Epithelial cell of esophagus (primary cell): ENCODE measurements at regions not wholly inside any gene's neighbourhood (a gene's known extent, or its start where the extent isn't known, plus 50 kb on each side); places are given as distances from the start of the nearest gene placed in this dataset.

ENCODE experiments used
- DNase-seq: peaks from one replicate; pipeline ENCODE4 v3.0.0; 2010; ENCODE audit warnings: low read depth
- H3K4me3 ChIP-seq: 2 replicates; pipeline ENCODE4 v1.5.1; 2011; ENCODE audit warnings: mild to moderate bottlenecking, low read length, control low read depth
- TF ChIP-seq, protein P1 (sequence below): IDR thresholded peaks from 2 replicates; pipeline ENCODE4 v1.5.1; 2011; ENCODE audit warnings: low read depth, mild to moderate bottlenecking, low read length, control low read depth, inconsistent platforms; ENCODE audit not compliant: insufficient read depth; ENCODE audit errors: missing control alignments

DNA sequence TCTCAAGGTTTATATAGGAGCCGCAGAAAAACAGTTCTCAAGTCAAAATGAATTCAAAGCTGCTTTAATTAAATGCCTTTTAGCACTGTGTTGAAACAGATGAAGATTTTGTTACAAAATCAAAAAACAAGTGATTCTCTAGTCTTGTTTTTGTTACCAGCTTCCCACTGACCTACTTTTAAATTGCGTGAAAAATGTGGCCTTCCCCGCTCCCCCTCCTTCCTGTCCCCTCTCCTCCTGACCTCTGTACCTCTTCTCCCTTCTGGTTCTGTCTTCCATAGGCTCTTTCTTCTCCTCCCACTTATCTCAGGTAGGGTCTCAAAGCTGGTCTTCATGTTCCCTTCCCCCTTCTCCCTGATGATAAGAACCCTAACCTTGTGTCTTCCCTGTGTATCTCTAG lies 90.0 kb upstream of the MDM1 start:
- no peak for DNase-seq
- H3K4me3 ChIP-seq = no peak overlapping the region
- TF ChIP-seq, protein P1, sequence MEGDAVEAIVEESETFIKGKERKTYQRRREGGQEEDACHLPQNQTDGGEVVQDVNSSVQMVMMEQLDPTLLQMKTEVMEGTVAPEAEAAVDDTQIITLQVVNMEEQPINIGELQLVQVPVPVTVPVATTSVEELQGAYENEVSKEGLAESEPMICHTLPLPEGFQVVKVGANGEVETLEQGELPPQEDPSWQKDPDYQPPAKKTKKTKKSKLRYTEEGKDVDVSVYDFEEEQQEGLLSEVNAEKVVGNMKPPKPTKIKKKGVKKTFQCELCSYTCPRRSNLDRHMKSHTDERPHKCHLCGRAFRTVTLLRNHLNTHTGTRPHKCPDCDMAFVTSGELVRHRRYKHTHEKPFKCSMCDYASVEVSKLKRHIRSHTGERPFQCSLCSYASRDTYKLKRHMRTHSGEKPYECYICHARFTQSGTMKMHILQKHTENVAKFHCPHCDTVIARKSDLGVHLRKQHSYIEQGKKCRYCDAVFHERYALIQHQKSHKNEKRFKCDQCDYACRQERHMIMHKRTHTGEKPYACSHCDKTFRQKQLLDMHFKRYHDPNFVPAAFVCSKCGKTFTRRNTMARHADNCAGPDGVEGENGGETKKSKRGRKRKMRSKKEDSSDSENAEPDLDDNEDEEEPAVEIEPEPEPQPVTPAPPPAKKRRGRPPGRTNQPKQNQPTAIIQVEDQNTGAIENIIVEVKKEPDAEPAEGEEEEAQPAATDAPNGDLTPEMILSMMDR = no peak

DNA sequence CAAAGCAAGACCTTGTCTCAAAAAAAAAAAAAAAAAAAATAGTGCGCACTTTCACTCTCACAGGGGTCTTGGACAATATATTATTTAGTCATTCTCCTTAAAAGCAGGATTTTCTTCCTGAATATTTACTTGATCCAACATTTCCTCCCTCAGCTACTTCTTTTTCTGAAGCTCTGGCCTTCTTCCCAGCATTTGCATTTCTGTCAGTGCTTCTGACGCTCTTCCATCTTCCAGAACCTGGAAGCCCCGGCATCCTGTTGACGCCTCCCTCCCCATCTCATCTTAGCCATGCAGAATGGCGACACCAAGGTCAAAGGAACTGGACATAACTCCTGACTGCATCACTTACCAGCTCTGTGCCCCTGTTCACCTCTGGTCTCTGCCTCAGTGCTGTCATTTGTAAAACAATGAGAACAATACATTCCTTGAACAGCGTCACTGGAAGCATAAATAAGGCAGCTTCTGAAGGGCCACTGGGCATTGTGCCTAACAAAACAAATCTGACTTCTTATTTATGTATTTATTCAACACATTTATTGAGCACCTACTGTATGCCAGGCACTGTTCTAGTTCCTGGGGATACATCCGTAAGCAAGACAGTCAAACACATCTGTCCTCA lies 90.9 kb upstream of the MDM1 start:
- H3K4me3 ChIP-seq = no peak overlapping the region
- DNase-seq = no peak
- TF ChIP-seq, protein P1 = no peak

DNA sequence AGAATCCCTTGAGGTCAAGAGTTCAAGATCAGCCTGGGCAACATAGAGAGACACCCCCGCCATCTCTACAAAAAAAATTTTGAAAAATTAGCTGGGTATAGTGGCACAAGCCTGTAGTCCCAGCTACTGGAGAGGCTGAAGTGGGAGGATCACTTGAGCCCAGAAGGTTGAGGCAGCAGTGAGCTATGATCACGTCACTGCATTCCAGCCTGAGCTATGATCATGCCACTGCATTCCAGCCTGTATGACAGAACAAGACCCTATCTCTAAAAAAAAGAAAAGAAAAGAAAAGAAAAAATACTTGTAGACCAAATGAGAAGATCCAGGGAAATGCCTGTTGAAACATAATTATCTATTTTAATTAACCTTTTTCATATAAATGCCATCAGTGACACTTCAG lies 93.8 kb upstream of the MDM1 start:
- no peak overlapping the region for H3K4me3 ChIP-seq
- peak; percentile 37 for DNase-seq
- TF ChIP-seq, protein P1 = no peak

DNA sequence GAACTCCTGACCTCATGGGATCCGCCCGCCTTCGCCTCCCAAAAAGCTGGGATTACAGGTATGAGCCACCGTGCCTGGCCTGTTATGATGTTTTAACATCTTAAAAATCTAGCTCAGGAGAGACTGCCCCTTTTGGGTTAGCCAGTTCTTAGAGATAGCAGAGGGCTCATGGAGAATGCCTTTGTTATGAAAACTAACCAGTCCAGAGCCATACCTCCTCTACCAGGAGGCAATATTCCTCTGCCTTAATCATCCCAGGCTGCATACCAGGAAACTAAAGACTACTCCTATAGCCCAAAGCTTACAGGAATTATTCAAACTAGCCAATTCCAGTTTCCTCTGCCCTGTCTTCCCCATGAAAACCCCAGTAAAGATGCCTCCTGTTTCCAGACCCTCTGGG lies 96.0 kb upstream of the MDM1 start:
- TF ChIP-seq, protein P1 = no peak
- no peak for DNase-seq
- no peak overlapping the region for H3K4me3 ChIP-seq

DNA sequence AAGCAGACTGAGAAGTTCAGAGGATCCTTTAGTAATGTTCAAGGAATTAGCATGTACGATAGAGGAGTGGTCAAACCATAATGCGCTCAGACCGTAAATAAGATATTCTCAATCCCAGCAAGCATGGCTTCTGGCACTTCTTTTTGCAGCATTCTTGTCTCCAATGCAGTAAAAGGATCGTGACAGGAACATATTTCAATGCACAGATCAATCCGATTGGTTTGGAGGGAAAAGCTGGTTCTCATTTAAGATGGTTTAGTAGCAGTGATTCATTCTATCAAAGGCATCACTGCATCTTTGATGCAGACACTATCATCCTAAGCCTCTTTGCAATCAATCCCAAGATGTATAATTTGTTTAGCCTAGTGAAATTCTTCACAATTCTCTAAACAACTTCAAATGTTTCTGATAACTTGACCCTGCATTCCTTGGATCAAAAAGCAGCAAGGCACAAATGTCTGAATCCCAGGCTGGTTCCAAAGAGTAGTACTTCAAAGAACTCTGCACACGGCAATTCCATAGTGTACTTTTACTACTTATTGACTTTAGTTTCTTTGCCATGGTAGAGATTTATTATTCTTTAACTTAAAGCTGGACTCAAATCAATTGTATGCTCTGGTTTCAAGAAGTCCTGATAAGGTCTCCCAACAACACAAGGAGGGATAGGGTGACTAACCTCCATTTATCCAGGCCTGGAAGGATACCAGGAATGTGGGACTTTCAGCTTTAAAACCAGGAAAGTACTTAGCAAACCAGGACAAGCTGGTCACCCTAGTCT lies 96.8 kb upstream of the MDM1 start:
- H3K4me3 ChIP-seq = no peak overlapping the region
- TF ChIP-seq, protein P1 = no peak
- DNase-seq = no peak

DNA sequence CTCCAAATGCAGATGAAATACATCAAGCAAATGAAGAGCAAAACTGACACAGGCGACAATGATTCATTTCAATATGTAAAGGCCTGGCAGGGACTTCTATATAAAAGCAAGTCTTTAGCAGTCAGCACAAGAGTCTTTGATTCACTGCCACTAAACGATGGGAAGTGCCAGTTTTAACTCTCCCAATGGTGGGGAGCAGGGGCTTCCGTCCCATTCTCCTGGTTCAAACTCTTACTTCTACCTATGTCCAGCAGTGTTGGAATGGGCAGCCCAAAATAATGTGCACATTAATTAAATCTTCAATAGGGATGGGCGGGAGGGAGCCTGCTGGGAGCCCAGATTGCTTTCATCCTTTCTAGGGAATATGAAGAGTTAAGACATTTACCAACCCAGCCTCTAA lies 97.5 kb upstream of the MDM1 start:
- no peak overlapping the region for H3K4me3 ChIP-seq
- TF ChIP-seq, protein P1 = no peak
- DNase-seq = no peak
